DND-41 (cell line): ENCODE measurements at regions not wholly inside any gene's neighbourhood (a gene's known extent, or its start where the extent isn't known, plus 50 kb on each side); places are given as distances from the start of the nearest gene placed in this dataset.

Source experiments
- EZH2 ChIP-seq: IDR thresholded peaks from 3 replicates; pipeline ENCODE4 v1.6.1; 2012; ENCODE audit warnings: borderline replicate concordance, low read depth, mild to moderate bottlenecking, moderate library complexity, low read length, inconsistent platforms; ENCODE audit not compliant: severe bottlenecking
- TF ChIP-seq, protein P1 (sequence below): IDR thresholded peaks from 2 replicates; pipeline ENCODE4 v1.5.1; 2012; ENCODE audit warnings: borderline replicate concordance, low read length, moderate library complexity, mild to moderate bottlenecking; ENCODE audit not compliant: poor library complexity, severe bottlenecking; ENCODE audit errors: extremely low read depth

DNA sequence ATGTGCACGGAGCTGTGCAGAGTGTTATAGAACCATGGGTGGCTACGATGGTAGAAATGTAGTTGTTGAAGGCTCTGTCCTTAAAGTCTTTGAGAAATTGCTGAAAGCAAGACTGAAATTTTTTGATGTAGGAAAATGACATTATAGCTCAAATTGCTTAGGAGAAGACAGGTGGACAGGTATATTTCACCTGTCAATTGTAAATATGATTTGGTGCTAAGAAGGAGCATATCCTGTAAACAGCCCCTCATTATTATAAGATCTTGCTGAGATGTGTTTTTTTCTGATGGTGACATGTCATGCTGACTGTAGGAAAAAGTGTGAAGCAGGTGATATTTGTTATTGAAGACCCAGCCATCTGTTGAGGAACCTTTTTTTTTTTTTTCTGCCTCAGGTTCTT is 377.9 kb downstream of the PSAT1 start:
- TF ChIP-seq, protein P1, sequence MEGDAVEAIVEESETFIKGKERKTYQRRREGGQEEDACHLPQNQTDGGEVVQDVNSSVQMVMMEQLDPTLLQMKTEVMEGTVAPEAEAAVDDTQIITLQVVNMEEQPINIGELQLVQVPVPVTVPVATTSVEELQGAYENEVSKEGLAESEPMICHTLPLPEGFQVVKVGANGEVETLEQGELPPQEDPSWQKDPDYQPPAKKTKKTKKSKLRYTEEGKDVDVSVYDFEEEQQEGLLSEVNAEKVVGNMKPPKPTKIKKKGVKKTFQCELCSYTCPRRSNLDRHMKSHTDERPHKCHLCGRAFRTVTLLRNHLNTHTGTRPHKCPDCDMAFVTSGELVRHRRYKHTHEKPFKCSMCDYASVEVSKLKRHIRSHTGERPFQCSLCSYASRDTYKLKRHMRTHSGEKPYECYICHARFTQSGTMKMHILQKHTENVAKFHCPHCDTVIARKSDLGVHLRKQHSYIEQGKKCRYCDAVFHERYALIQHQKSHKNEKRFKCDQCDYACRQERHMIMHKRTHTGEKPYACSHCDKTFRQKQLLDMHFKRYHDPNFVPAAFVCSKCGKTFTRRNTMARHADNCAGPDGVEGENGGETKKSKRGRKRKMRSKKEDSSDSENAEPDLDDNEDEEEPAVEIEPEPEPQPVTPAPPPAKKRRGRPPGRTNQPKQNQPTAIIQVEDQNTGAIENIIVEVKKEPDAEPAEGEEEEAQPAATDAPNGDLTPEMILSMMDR = no peak
- no peak for TF ChIP-seq EZH2
